Thyroid gland (tissue), 4 donors: ENCODE measurements at regions not wholly inside any gene's neighbourhood (a gene's known extent, or its start where the extent isn't known, plus 50 kb on each side); places are given as distances from the start of the nearest gene placed in this dataset.

Experiments
- DNase-seq, 2 donors: peaks; one replicate each; pipeline ENCODE4 v3.0.0-alpha.2; 2019
- H3K27ac ChIP-seq, 3 donors: fragments of 200-600 bp; sonication (generic); 1 replicate in 2 of 3; 2 replicates in 1 of 3; pipeline ENCODE4 v1.5.1; 2016 to 2019; ENCODE audit warnings: mild to moderate bottlenecking in 1 of 3, moderate library complexity in 1 of 3
- H3K27me3 ChIP-seq: fragments of 200-600 bp; sonication (generic); one replicate; pipeline ENCODE4 v1.5.1; 2019
- H3K36me3 ChIP-seq, 2 donors: fragments of 200-600 bp; sonication (generic); one replicate each; pipeline ENCODE4 v1.5.1; 2016 to 2019
- H3K4me1 ChIP-seq, 2 donors: fragments of 200-600 bp; sonication (generic); one replicate each; pipeline ENCODE4 v1.5.1; 2017 to 2019
- H3K4me3 ChIP-seq, 3 donors: fragments of 200-600 bp; sonication (generic); replicated peaks in 1 of 3; 1 replicate in 2 of 3; 2 replicates in 1 of 3; pipeline ENCODE4 v1.5.1; 2016; ENCODE audit warnings: mild to moderate bottlenecking in 1 of 3
- H3K9me3 ChIP-seq: fragments of 200-600 bp; sonication (generic); one replicate; pipeline ENCODE4 v1.5.1; 2017
- CTCF ChIP-seq, 6 experiments: fragments of 200-600 bp in 3 of 6; fragments of 450-650 bp in 3 of 6; sonication (generic) in 3 of 6; IDR thresholded peaks; one replicate each; pipeline ENCODE4 v1.5.1; 2016 to 2019; ENCODE audit warnings: antibody characterized with exemption in 6 of 6, mild to moderate bottlenecking in 2 of 6, inconsistent platforms in 1 of 6, moderate library complexity in 1 of 6
- POLR2A ChIP-seq, 2 donors: fragments of 450-650 bp; IDR thresholded peaks; one replicate each; pipeline ENCODE4 v1.6.1; 2017; ENCODE audit warnings: antibody characterized with exemption in 2 of 2, mild to moderate bottlenecking in 2 of 2, moderate library complexity in 1 of 2
- whole genome bisulfite sequencing, 2 donors: methylation state at CpG; one replicate each; pipeline ENCODE4 v1.1.5; 2017; 5-methylcytosine and 5-hydroxymethylcytosine counted together
- intact Hi-C: fragments of 100-400 bp; cut with DNase I; formaldehyde crosslinking; loops from one replicate; pipeline ENCODE4 v1.15.1; 2023

GRCh38 chr3:24867783-24868182 lies 373.1 kb upstream of the THRB start:
- WGBS, 2 donors, result 65 to 71% methylated on average over 4 of the region's 4 CpGs
- intact Hi-C loops, result no loop called here
- TF ChIP-seq CTCF (IDR thresholded peaks at IDR 0.05) (no peak), POLR2A (IDR thresholded peaks at IDR 0.05) (no peak)
- no peak for DNase-seq
- Histone ChIP-seq H3K4me3 (no peak overlapping the region), H3K36me3 (no peaks in the 10 kb centered on the region), H3K4me1 (no peaks in the 10 kb centered on the region), H3K27me3 (no peaks in the 10 kb centered on the region), H3K9me3 (no peaks in the 10 kb centered on the region), H3K27ac (no peak overlapping the region)

- H3K4me3 ChIP-seq, result no peak overlapping the region
- no peak for TF ChIP-seq POLR2A (IDR thresholded peaks at IDR 0.05)
- TF ChIP-seq CTCF (IDR thresholded peaks at IDR 0.05), result no peak
- H3K27me3 ChIP-seq, result no peaks in the 10 kb centered on the region
- intact Hi-C loops, result no loop called here
- 79 to 85% methylated on average over 2 of the region's 2 CpGs for WGBS, 2 donors
- no peaks in the 10 kb centered on the region for H3K36me3 ChIP-seq
- H3K9me3 ChIP-seq, result no peaks in the 10 kb centered on the region
- no peaks in the 10 kb centered on the region for H3K4me1 ChIP-seq
- H3K27ac ChIP-seq, result no peak overlapping the region
- DNase-seq, result no peak
Observed at GRCh38 chr3:24881239-24881638, 386.6 kb upstream of the THRB start.

- Histone ChIP-seq H3K27me3 (no peaks in the 10 kb centered on the region), H3K36me3 (no peaks in the 10 kb centered on the region), H3K9me3 (no peaks in the 10 kb centered on the region), H3K4me3 (no peak overlapping the region), H3K27ac (no peak overlapping the region), H3K4me1 (no peaks in the 10 kb centered on the region)
- whole genome bisulfite sequencing, 2 donors, result 48 to 64% methylated on average over 5 of the region's 5 CpGs
- TF ChIP-seq CTCF (IDR thresholded peaks at IDR 0.05) (no peak), POLR2A (IDR thresholded peaks at IDR 0.05) (no peak)
- intact Hi-C loops, result no loop called here
- no peak for DNase-seq
Observed at GRCh38 chr3:24886501-24886900, 391.9 kb upstream of the THRB start.

- TF ChIP-seq CTCF (IDR thresholded peaks at IDR 0.05), result no peak
- TF ChIP-seq POLR2A (IDR thresholded peaks at IDR 0.05), result no peak
- 70 to 81% methylated on average over 1 of the region's 1 CpG for WGBS, 2 donors
Observed at GRCh38 chr3:24890012-24890411, 395.4 kb upstream of the THRB start.

GRCh38 chr3:24899373-24899772 lies 404.7 kb upstream of the THRB start:
- no peak overlapping the region for H3K4me3 ChIP-seq
- whole genome bisulfite sequencing, 2 donors, result 84 to 90% methylated on average over 4 of the region's 4 CpGs
- TF ChIP-seq CTCF (IDR thresholded peaks at IDR 0.05), result no peak
- TF ChIP-seq POLR2A (IDR thresholded peaks at IDR 0.05), result no peak
- H3K27me3 ChIP-seq, result no peaks in the 10 kb centered on the region
- H3K36me3 ChIP-seq, result no peaks in the 10 kb centered on the region
- no peaks in the 10 kb centered on the region for H3K9me3 ChIP-seq
- H3K4me1 ChIP-seq, result no peaks in the 10 kb centered on the region
- intact Hi-C loops, result no loop called here
- DNase-seq, result no peak
- H3K27ac ChIP-seq, result no peak overlapping the region

More at GRCh38 chr3:24890012-24890411, 395.4 kb upstream of the THRB start:
- Histone ChIP-seq H3K9me3 (no peaks in the 10 kb centered on the region), H3K4me3 (no peak overlapping the region), H3K27ac (no peak overlapping the region), H3K27me3 (no peaks in the 10 kb centered on the region), H3K4me1 (no peaks in the 10 kb centered on the region), H3K36me3 (no peaks in the 10 kb centered on the region)
- intact Hi-C loops, result no loop called here
- no peak for DNase-seq
